HCT116 (cell line): ENCODE measurements at regions not wholly inside any gene's neighbourhood (a gene's known extent, or its start where the extent isn't known, plus 50 kb on each side); places are given as distances from the start of the nearest gene placed in this dataset.
A peak's percentile ranks its signal among the peaks of the same experiment; 100 is the strongest.

Source experiments
- ATAC-seq: fragments of 200-7000 bp; cut with Tn5 transposase; 2 replicates; pipeline ENCODE4 v1.9.1; 2020; ENCODE audit warnings: mild to moderate bottlenecking, moderate library complexity
- BruUV-seq: library from RNA; stranded (reverse); fragments of 400-500 nt; replicated peaks from 2 replicates; lab custom pipeline; 2021; lab: Mats Ljungman, UMichigan
- CTCF ChIA-PET: fragments of 300-600 bp; sonication (Branson Sonifier 250); formaldehyde crosslinking; loops from one replicate; lab custom pipeline; 2021; ENCODE audit warnings: antibody characterized with exemption; lab: Charles Lee
- POLR2A ChIA-PET: fragments of 300-600, 350-600 bp; sonication (Branson Sonifier 250); formaldehyde crosslinking; loops from one replicate; lab custom pipeline; 2021; ENCODE audit warnings: antibody characterized with exemption; lab: Charles Lee
- RAD21 ChIA-PET, 2 experiments: fragments of 300-600 bp; sonication (Branson Sonifier 250); formaldehyde crosslinking; loops; one replicate each; lab custom pipeline; 2023; ENCODE audit warnings: low total read pairs in 2 of 2; ENCODE audit not compliant: uncharacterized antibody in 2 of 2, unreplicated experiment in 2 of 2, low non-redundant PET in 1 of 2; lab: Charles Lee
- DNase-seq: peaks from one replicate; pipeline ENCODE4 v3.0.0-alpha.2; 2010; ENCODE audit warnings: low read depth, low spot score
- H2AFZ ChIP-seq: fragments of 200-600 bp; shearing (Covaris generic), sonication (generic); 2 replicates; pipeline ENCODE4 v1.6.1; 2017; ENCODE audit warnings: low read depth, mixed run types, mixed read lengths, antibody characterized with exemption, low read length; ENCODE audit not compliant: poor library complexity, severe bottlenecking
- H3K27ac ChIP-seq: 2 replicates; pipeline ENCODE4 v1.5.1; 2012; ENCODE audit warnings: low read depth, low read length
- H3K27me3 ChIP-seq: fragments of 200-600 bp; sonication (generic); 2 replicates; pipeline ENCODE4 v1.6.1; 2016; ENCODE audit warnings: mixed run types, low read length, mixed read lengths; ENCODE audit not compliant: insufficient read depth
- H3K36me3 ChIP-seq, 2 experiments: fragments of 200-500 bp in 1 of 2; fragments of 200-600 bp in 1 of 2; sonication (Bioruptor generic) in 1 of 2; sonication (generic) in 1 of 2; 2 replicates each; pipeline versions ENCODE4 v1.5.1 to v1.6.1; 2014 to 2016; ENCODE audit warnings: low read length in 2 of 2, inconsistent platforms in 1 of 2, mixed read lengths in 1 of 2, mixed run types in 1 of 2; ENCODE audit not compliant: insufficient read depth in 2 of 2, control insufficient read depth in 1 of 2
- H3K4me1 ChIP-seq, 2 experiments: fragments of 200-600 bp in 1 of 2; sonication (generic) in 1 of 2; 2 replicates each; pipeline versions ENCODE4 v1.5.1 to v1.6.1; 2012 to 2017; ENCODE audit warnings: low read length in 2 of 2, inconsistent platforms in 1 of 2, mild to moderate bottlenecking in 1 of 2, mixed read lengths in 1 of 2, mixed run types in 1 of 2, moderate library complexity in 1 of 2; ENCODE audit not compliant: insufficient read depth in 2 of 2, control insufficient read depth in 1 of 2
- H3K4me2 ChIP-seq: fragments of 200-600 bp; sonication (generic); 2 replicates; pipeline ENCODE4 v1.6.1; 2017; ENCODE audit warnings: mixed run types, low read length, mixed read lengths
- H3K4me3 ChIP-seq, 2 experiments: fragments of 200-600 bp in 1 of 2; sonication (generic) in 1 of 2; replicated peaks in 1 of 2; 2 replicates each; pipeline ENCODE4 v1.5.1; 2011 to 2016; ENCODE audit warnings: low read length in 2 of 2, control low read depth in 1 of 2, low read depth in 1 of 2, mild to moderate bottlenecking in 1 of 2, mixed read lengths in 1 of 2, mixed run types in 1 of 2
- H3K79me2 ChIP-seq: fragments of 200-600 bp; sonication (generic); 2 replicates; pipeline ENCODE4 v1.6.1; 2017; ENCODE audit warnings: mild to moderate bottlenecking, mixed run types, low read length, moderate library complexity, mixed read lengths; ENCODE audit not compliant: insufficient read depth
- H3K9ac ChIP-seq: fragments of 200-600 bp; sonication (generic); 2 replicates; pipeline ENCODE4 v1.6.1; 2016; ENCODE audit warnings: low read length, mixed read lengths
- H3K9me2 ChIP-seq: fragments of 200-600 bp; sonication (generic), shearing (Covaris generic); 2 replicates; pipeline ENCODE4 v1.6.1; 2017; ENCODE audit warnings: mixed run types, mild to moderate bottlenecking, moderate library complexity; ENCODE audit not compliant: insufficient read depth
- H3K9me3 ChIP-seq, 2 experiments: fragments of 200-500 bp in 1 of 2; fragments of 200-600 bp in 1 of 2; sonication (Bioruptor generic) in 1 of 2; sonication (generic) in 1 of 2; 2 replicates each; pipeline ENCODE4 v1.6.1; 2014 to 2017; ENCODE audit warnings: low read length in 2 of 2, mixed read lengths in 2 of 2, inconsistent platforms in 1 of 2, low read depth in 1 of 2, mild to moderate bottlenecking in 1 of 2, mixed run types in 1 of 2, moderate library complexity in 1 of 2; ENCODE audit not compliant: control insufficient read depth in 1 of 2, insufficient read depth in 1 of 2
- H4K20me1 ChIP-seq: fragments of 200-600 bp; sonication (generic), shearing (Covaris generic); 2 replicates; pipeline ENCODE4 v1.6.1; 2017; ENCODE audit warnings: mixed run types, mild to moderate bottlenecking, moderate library complexity; ENCODE audit not compliant: insufficient read depth
- EZH2 ChIP-seq: fragments of 200-600 bp; sonication (generic); IDR thresholded peaks from 2 replicates; pipeline ENCODE4 v1.6.1; 2017; ENCODE audit warnings: antibody characterized with exemption, mixed run types
- EZH2phosphoT487 ChIP-seq: fragments of 200-600 bp; IDR thresholded peaks from 2 replicates; pipeline ENCODE4 v1.6.1; 2018; ENCODE audit warnings: antibody characterized with exemption, borderline replicate concordance
- RAD21 ChIP-seq: IDR thresholded peaks from 2 replicates; pipeline ENCODE4 v1.6.1; 2012; ENCODE audit warnings: low read depth, mild to moderate bottlenecking
- YY1 ChIP-seq: IDR thresholded peaks from 2 replicates; pipeline ENCODE4 v1.6.1; 2011; ENCODE audit warnings: low read length, low read depth, moderate library complexity, mild to moderate bottlenecking; ENCODE audit not compliant: insufficient replicate concordance; ENCODE audit errors: extremely low read depth
- ZFX ChIP-seq: fragments of 450-650 bp; IDR thresholded peaks from 2 replicates; pipeline ENCODE4 v1.6.1; 2017
- intact Hi-C: fragments of 100-400 bp; cut with micrococcal nuclease; formaldehyde crosslinking; loops from 2 replicates; pipeline ENCODE4 v1.10.0; 2022
- TF ChIP-seq, protein P1 (sequence below), 3 experiments: fragments of 200-600 bp in 1 of 3; sonication (generic) in 1 of 3; IDR thresholded peaks in 2 of 3; conservative IDR thresholded peaks in 1 of 3; 2 replicates each; pipeline ENCODE4 v1.5.1; 2012 to 2017; ENCODE audit warnings: low read depth in 2 of 3, low read length in 2 of 3, antibody characterized with exemption in 1 of 3, borderline replicate concordance in 1 of 3, control low read depth in 1 of 3, mild to moderate bottlenecking in 1 of 3, mixed read lengths in 1 of 3, mixed run types in 1 of 3, moderate library complexity in 1 of 3; ENCODE audit not compliant: insufficient read depth in 1 of 3

DNA sequence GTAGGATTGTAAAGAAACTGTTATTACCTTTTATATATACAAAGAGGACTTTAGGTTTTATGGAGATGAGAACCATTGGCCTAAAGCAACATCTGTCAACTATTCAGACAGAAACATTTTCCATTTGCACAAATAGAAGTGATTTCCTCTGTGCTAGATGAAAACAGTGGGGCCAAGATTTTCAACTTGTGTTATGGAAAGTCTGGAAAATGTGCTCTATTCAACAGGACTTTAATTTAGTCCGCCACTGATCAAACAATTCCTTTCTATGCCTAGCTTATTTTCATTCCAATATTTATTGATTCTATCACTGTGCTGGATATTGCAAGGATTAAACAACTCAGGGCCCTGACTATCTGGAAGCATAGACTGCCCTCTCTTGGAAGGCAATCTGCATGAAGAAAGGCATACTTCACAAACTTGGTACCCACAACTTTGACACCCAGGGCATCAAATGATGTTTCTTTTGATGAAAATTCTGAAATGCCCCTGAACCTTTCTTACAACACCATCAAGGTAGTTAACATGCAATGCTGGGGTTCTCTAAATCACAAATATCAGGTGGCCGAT, 126.6 kb upstream of the HMHB1 start:
- Histone ChIP-seq H3K9me3 (no peaks in the 10 kb centered on the region), H3K27ac (no peak overlapping the region), H3K36me3 (no peaks in the 10 kb centered on the region), H3K4me1 (no peaks in the 10 kb centered on the region), H3K4me3 (no peak overlapping the region), H3K9me2 (no peaks in the 10 kb centered on the region), H3K9ac (no peak overlapping the region), H4K20me1 (no peaks in the 10 kb centered on the region), H3K79me2 (no peaks in the 10 kb centered on the region), H3K4me2 (no peak overlapping the region), H3K27me3 (no peaks in the 10 kb centered on the region), H2AFZ (no peak overlapping the region)
- DNase-seq: no peak
- TF ChIP-seq, protein P1, sequence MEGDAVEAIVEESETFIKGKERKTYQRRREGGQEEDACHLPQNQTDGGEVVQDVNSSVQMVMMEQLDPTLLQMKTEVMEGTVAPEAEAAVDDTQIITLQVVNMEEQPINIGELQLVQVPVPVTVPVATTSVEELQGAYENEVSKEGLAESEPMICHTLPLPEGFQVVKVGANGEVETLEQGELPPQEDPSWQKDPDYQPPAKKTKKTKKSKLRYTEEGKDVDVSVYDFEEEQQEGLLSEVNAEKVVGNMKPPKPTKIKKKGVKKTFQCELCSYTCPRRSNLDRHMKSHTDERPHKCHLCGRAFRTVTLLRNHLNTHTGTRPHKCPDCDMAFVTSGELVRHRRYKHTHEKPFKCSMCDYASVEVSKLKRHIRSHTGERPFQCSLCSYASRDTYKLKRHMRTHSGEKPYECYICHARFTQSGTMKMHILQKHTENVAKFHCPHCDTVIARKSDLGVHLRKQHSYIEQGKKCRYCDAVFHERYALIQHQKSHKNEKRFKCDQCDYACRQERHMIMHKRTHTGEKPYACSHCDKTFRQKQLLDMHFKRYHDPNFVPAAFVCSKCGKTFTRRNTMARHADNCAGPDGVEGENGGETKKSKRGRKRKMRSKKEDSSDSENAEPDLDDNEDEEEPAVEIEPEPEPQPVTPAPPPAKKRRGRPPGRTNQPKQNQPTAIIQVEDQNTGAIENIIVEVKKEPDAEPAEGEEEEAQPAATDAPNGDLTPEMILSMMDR (IDR thresholded peaks at IDR 0.05 in 2 of 3, conservative IDR thresholded peaks at IDR 0.05 in 1 of 3; ENCODE audit: borderline replicate concordance in 1 of 3, insufficient read depth in 1 of 3, low read depth in 2 of 3, low read length in 2 of 3): peak; percentile 20 to 40 (median 32); a peak in 4 of 6 replicates
- no peak for TF ChIP-seq ZFX
- TF ChIP-seq RAD21: peak; percentile 74
- TF ChIP-seq EZH2: no peak
- intact Hi-C loops: loop anchor here (5.0 to 10.0 kb wide), 3 partner anchors 488 to 671 kb away; no protein-coding TSS in a partner anchor
- BruUV-seq: no TSS peak
- POLR2A ChIA-PET: no interaction called here
- CTCF ChIA-PET: no interaction called here
- ATAC-seq: no peak
- RAD21 ChIA-PET: no interaction called here

DNA sequence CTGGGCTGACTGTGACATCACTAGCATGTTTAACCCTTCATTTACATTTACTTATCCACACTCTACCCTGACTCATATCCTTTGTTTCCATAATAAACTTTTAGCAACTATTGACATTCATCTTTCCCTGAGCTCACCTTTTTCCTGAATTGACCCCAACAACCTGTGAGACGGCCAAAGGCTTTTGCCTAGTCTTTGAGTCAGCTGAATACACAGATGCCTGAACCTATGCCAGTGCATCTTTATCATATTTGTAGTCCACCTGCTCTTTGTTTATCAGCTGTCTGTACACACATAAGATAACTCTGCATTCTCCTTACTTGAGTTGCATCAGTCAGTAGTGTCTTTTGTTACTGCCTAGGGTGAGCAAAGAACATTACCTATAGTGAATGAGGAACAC, 128.5 kb upstream of the HMHB1 start:
- Histone ChIP-seq H3K4me1 (peaks cover 0 to 5% of the 10 kb centered on the region in 2 experiments; a peak in 1 of 4 replicates), H3K4me2 (no peak overlapping the region), H3K9me3 (no peaks in the 10 kb centered on the region), H3K79me2 (no peaks in the 10 kb centered on the region), H3K9ac (no peak overlapping the region), H3K27me3 (no peaks in the 10 kb centered on the region), H3K27ac (no peak overlapping the region), H3K9me2 (no peaks in the 10 kb centered on the region), H3K36me3 (no peaks in the 10 kb centered on the region), H2AFZ (no peak overlapping the region), H4K20me1 (no peaks in the 10 kb centered on the region), H3K4me3 (no peak overlapping the region)
- BruUV-seq: no TSS peak
- RAD21 ChIA-PET: no interaction called here
- intact Hi-C loops: loop anchor here (10.0 kb wide), 2 partner anchors 579 to 669 kb away; no protein-coding TSS in a partner anchor
- no peak for DNase-seq
- no peak for ATAC-seq
- no peak for TF ChIP-seq EZH2phosphoT487
- TF ChIP-seq YY1: no peak
- CTCF ChIA-PET: no interaction called here
- POLR2A ChIA-PET: no interaction called here
